ENCODE measurements at regions not wholly inside any gene's neighbourhood (a gene's known extent, or its start where the extent isn't known, plus 50 kb on each side); places are given as distances from the start of the nearest gene placed in this dataset.

GRCh38 chr20:50379991-50380696 lies 130.0 kb upstream of the PTPN1 start (continued):
- TF ChIP-seq BMI1 (IDR thresholded peaks at IDR 0.05; ENCODE audit: low read length), result no peak

DNA sequence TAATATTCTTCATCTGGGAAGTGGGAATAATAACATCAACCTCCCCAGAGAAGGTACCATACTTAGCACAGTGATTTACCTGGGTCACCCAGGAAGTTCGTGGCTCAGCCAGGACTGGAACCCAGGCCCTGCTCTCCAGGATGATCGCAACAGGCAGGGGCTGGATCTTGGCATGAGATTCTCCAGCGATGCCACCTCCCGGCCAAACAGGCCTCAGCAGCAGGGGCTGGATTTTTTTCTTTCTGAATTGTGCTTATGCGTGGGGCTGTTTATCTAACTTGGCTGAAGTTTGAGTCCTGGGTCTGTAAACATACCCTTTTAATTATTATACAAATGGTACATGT lies 129.5 kb upstream of the PTPN1 start:
- Histone ChIP-seq H3K27ac (ENCODE audit: extremely low read depth, low read depth, low read length) (no peak overlapping the region), H3K36me3 (ENCODE audit: control insufficient read depth, insufficient read depth, low read length) (no peaks in the 10 kb centered on the region), H3K9me1 (ENCODE audit: control insufficient read depth, insufficient read depth, low read length) (no peaks in the 10 kb centered on the region), H3K79me2 (ENCODE audit: control insufficient read depth, insufficient read depth, low read length) (no peaks in the 10 kb centered on the region), H3K9me3 (replicated peaks; ENCODE audit: control insufficient read depth, insufficient read depth, low read depth, low read length) (no peaks in the 10 kb centered on the region), H3K4me1 (replicated peaks in 1 of 2; ENCODE audit: control insufficient read depth in 2 of 2, insufficient read depth in 2 of 2, low read length in 2 of 2) (peaks cover 36 to 49% of the 10 kb centered on the region in 2 experiments), H3K4me3 (no peak overlapping the region), H3K27me3 (ENCODE audit: control insufficient read depth in 2 of 2, insufficient read depth in 2 of 2, low read length in 2 of 2) (no peaks in the 10 kb centered on the region), H2AFZ (ENCODE audit: low read depth, low read length) (no peak overlapping the region), H3K4me2 (ENCODE audit: insufficient read depth, low read length) (no peak overlapping the region), H3K9ac (ENCODE audit: insufficient read depth in 1 of 2, low read depth in 2 of 2, low read length in 2 of 2) (no peak overlapping the region), H4K20me1 (replicated peaks; ENCODE audit: control insufficient read depth, insufficient read depth, low read length) (no peaks in the 10 kb centered on the region)
- intact Hi-C loops (cut with micrococcal nuclease), result no loop called here
- in situ Hi-C loops (cut with MboI), result no loop called here
- DNase-seq (ENCODE audit: extremely low read depth in 1 of 4, low spot score in 3 of 4) (no peak), FAIRE-seq (no peak), ATAC-seq (no peak)
- no TSS peak for BruUV-seq (replicated peaks)
- ChIA-PET CTCF (ENCODE audit: low intra/inter-chr PET ratio) (no interaction called here), POLR2A (no interaction called here)
- 41% methylated on average over 5 of the region's 5 CpGs for WGBS (ENCODE audit: insufficient coverage, low coverage, missing lambda C conversion rate)
- TF ChIP-seq ZNF696 (CRISPR knock-in tag; conservative IDR thresholded peaks at IDR 0.05) (no peak), ZNF174 (CRISPR knock-in tag; IDR thresholded peaks at IDR 0.05) (no peak), ZNF695 (CRISPR knock-in tag; IDR thresholded peaks at IDR 0.05) (no peak), CTCF (IDR thresholded peaks at IDR 0.05 in 2 of 3, conservative IDR thresholded peaks at IDR 0.05 in 1 of 3; ENCODE audit: insufficient read depth in 2 of 3, low read depth in 1 of 3, low read length in 3 of 3) (peak in 2 of 3 experiments; percentile 32 to 39; a peak in 4 of 6 replicates), NCOA1 (IDR thresholded peaks at IDR 0.05; ENCODE audit: low read depth) (no peak), E2F3 (CRISPR knock-in tag; IDR thresholded peaks at IDR 0.05) (no peak), SRSF9 (IDR thresholded peaks at IDR 0.05; ENCODE audit: borderline replicate concordance, low read depth, low read length) (no peak), ZFP30 (CRISPR knock-in tag; IDR thresholded peaks at IDR 0.05; ENCODE audit: borderline replicate concordance) (no peak), REST (IDR thresholded peaks at IDR 0.05; ENCODE audit: borderline replicate concordance) (0 out of 2 replicates have a peak, but pooled peaks have one; percentile 14), REST (CRISPR knock-in tag; IDR thresholded peaks at IDR 0.05; ENCODE audit: low read depth) (no peak), ZNF780A (CRISPR knock-in tag; IDR thresholded peaks at IDR 0.05) (no peak), TAF15 (IDR thresholded peaks at IDR 0.05; ENCODE audit: low read depth, low read length) (no peak)

Measured in K562 (cell line).